OCI-LY1 (cell line): ENCODE measurements at regions not wholly inside any gene's neighbourhood (a gene's known extent, or its start where the extent isn't known, plus 50 kb on each side); places are given as distances from the start of the nearest gene placed in this dataset.

Experiments used
- H2AFZ ChIP-seq: fragments of 200-600 bp; sonication (generic), shearing (Covaris generic); 2 replicates; pipeline ENCODE4 v1.6.0; 2014; ENCODE audit warnings: antibody characterized with exemption, mild to moderate bottlenecking, low read length
- H3F3A ChIP-seq: fragments of 200-600 bp; sonication (generic), shearing (Covaris generic); 2 replicates; pipeline ENCODE4 v1.6.0; 2014; ENCODE audit warnings: mild to moderate bottlenecking, antibody characterized with exemption, low read length, moderate library complexity; ENCODE audit not compliant: insufficient read depth
- H3K27ac ChIP-seq: fragments of 200-600 bp; sonication (generic); 2 replicates; pipeline ENCODE4 v1.5.1; 2014; ENCODE audit warnings: low read length, mixed run types, mild to moderate bottlenecking, low read depth; ENCODE audit not compliant: poor library complexity, severe bottlenecking
- H3K27me3 ChIP-seq: fragments of 200-600 bp; sonication (generic); 2 replicates; pipeline ENCODE4 v1.6.0; 2014; ENCODE audit warnings: antibody characterized with exemption, mild to moderate bottlenecking, low read length, moderate library complexity; ENCODE audit not compliant: insufficient read depth
- H3K36me3 ChIP-seq: fragments of 200-600 bp; sonication (generic); 2 replicates; pipeline ENCODE4 v1.6.1; 2014; ENCODE audit warnings: mild to moderate bottlenecking, antibody characterized with exemption, low read length, moderate library complexity, mixed read lengths; ENCODE audit not compliant: insufficient read depth
- H3K4me1 ChIP-seq: fragments of 200-600 bp; sonication (generic); 2 replicates; pipeline ENCODE4 v1.5.1; 2014; ENCODE audit warnings: mild to moderate bottlenecking, low read length, moderate library complexity; ENCODE audit not compliant: insufficient read depth, severe bottlenecking
- H3K4me2 ChIP-seq: fragments of 200-600 bp; sonication (generic), shearing (Covaris generic); 2 replicates; pipeline ENCODE4 v1.6.1; 2014; ENCODE audit warnings: low read length
- H3K4me3 ChIP-seq: fragments of 200-600 bp; sonication (generic); 2 replicates; pipeline ENCODE4 v1.5.1; 2014; ENCODE audit warnings: low read length, low read depth, mild to moderate bottlenecking, mixed read lengths; ENCODE audit not compliant: poor library complexity, severe bottlenecking
- H3K79me2 ChIP-seq: fragments of 200-600 bp; shearing (Covaris generic); 2 replicates; pipeline ENCODE4 v1.6.1; 2016; ENCODE audit warnings: mixed run types, low read length, mixed read lengths; ENCODE audit not compliant: insufficient read depth
- H3K9ac ChIP-seq: fragments of 200-600 bp; sonication (generic), shearing (Covaris generic); 2 replicates; pipeline ENCODE4 v1.6.1; 2014; ENCODE audit warnings: mild to moderate bottlenecking, low read length, mixed read lengths
- H3K9me2 ChIP-seq: fragments of 200-600 bp; sonication (generic), shearing (Covaris generic); 2 replicates; pipeline ENCODE4 v1.6.1; 2014; ENCODE audit warnings: low read depth, mild to moderate bottlenecking, low read length, mixed read lengths
- H3K9me3 ChIP-seq: fragments of 200-600 bp; shearing (Covaris generic); 2 replicates; pipeline ENCODE4 v1.6.1; 2014; ENCODE audit warnings: low read length, mixed read lengths
- H4K20me1 ChIP-seq: fragments of 200-600 bp; sonication (generic), shearing (Covaris generic); 2 replicates; pipeline ENCODE4 v1.6.0; 2016; ENCODE audit warnings: mild to moderate bottlenecking, low read length; ENCODE audit not compliant: insufficient read depth
- EZH2 ChIP-seq: fragments of 200-600 bp; sonication (generic), shearing (Covaris generic); IDR thresholded peaks from 2 replicates; pipeline ENCODE4 v1.8.0; 2017; ENCODE audit warnings: borderline replicate concordance, mixed run types, mild to moderate bottlenecking, antibody characterized with exemption, low read length, moderate library complexity, mixed read lengths
- TF ChIP-seq, protein P1 (sequence below): fragments of 200-600 bp; sonication (generic), shearing (Covaris generic); IDR thresholded peaks from 2 replicates; pipeline ENCODE4 v1.5.1; 2017; ENCODE audit warnings: mild to moderate bottlenecking, antibody characterized with exemption, low read length, moderate library complexity, mixed read lengths

GRCh38 chrX:82127228-82128123 is 925.6 kb downstream of the SH3BGRL start:
- Histone ChIP-seq H3K27ac (no peak overlapping the region), H4K20me1 (no peaks in the 10 kb centered on the region), H3K27me3 (no peaks in the 10 kb centered on the region), H3K9me2 (no peaks in the 10 kb centered on the region), H3K9ac (no peak overlapping the region), H3K4me2 (no peak overlapping the region), H3K79me2 (no peaks in the 10 kb centered on the region), H3K9me3 (no peaks in the 10 kb centered on the region), H3K36me3 (no peaks in the 10 kb centered on the region), H2AFZ (no peak overlapping the region), H3K4me3 (no peak overlapping the region), H3K4me1 (no peaks in the 10 kb centered on the region), H3F3A (no peaks in the 10 kb centered on the region)
- TF ChIP-seq EZH2 = no peak
- TF ChIP-seq, protein P1, sequence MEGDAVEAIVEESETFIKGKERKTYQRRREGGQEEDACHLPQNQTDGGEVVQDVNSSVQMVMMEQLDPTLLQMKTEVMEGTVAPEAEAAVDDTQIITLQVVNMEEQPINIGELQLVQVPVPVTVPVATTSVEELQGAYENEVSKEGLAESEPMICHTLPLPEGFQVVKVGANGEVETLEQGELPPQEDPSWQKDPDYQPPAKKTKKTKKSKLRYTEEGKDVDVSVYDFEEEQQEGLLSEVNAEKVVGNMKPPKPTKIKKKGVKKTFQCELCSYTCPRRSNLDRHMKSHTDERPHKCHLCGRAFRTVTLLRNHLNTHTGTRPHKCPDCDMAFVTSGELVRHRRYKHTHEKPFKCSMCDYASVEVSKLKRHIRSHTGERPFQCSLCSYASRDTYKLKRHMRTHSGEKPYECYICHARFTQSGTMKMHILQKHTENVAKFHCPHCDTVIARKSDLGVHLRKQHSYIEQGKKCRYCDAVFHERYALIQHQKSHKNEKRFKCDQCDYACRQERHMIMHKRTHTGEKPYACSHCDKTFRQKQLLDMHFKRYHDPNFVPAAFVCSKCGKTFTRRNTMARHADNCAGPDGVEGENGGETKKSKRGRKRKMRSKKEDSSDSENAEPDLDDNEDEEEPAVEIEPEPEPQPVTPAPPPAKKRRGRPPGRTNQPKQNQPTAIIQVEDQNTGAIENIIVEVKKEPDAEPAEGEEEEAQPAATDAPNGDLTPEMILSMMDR = no peak

DNA sequence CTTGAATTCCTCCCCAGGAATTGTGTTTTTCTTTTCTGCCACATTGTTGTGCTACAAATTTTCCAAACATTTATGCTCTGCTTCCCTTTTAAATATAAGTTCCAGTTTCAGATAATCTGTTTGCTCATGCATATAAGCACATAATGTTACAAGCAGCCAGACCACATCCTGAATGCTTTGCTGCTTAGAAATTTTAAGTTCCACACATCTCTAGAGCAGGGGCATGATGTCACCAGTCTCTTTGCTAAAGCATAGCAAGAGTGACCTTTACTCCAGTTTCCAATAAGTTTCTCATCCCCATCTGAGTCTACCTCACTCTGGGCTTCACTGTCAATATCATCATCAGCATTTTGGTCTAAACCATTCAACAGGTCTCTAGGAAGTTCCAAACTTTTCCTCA is 932.5 kb downstream of the SH3BGRL start:
- H3K79me2 ChIP-seq = no peaks in the 10 kb centered on the region
- H3K9me3 ChIP-seq = no peaks in the 10 kb centered on the region
- TF ChIP-seq EZH2 = no peak
- TF ChIP-seq, protein P1 = no peak
- no peak overlapping the region for H3K27ac ChIP-seq
- H4K20me1 ChIP-seq = no peaks in the 10 kb centered on the region
- H3F3A ChIP-seq = no peaks in the 10 kb centered on the region
- no peaks in the 10 kb centered on the region for H3K27me3 ChIP-seq
- H2AFZ ChIP-seq = no peak overlapping the region
- no peaks in the 10 kb centered on the region for H3K36me3 ChIP-seq
- no peak overlapping the region for H3K4me3 ChIP-seq
- no peaks in the 10 kb centered on the region for H3K9me2 ChIP-seq
- no peak overlapping the region for H3K9ac ChIP-seq
- no peaks in the 10 kb centered on the region for H3K4me1 ChIP-seq
- no peak overlapping the region for H3K4me2 ChIP-seq

DNA sequence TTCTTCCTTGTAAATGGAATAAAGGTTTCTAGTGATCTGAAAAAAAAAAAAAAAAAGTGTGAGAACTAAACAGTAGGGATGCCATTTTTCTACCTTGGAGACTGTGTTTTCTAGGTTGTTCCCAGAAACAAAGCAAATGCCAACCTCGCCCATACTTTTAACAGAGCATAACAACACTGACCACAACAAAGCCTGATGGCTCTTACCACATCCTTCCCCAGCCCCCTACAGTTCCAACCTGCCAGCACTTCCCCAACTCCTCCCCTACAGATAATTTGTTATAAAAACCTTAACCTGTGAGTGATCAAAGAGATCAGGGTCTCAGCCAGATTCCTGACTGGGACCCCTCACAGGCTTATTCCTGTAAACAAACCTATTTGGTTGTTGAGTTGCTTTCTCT is 940.0 kb downstream of the SH3BGRL start:
- TF ChIP-seq, protein P1 = no peak
- TF ChIP-seq EZH2 = no peak
- Histone ChIP-seq H2AFZ (no peak overlapping the region), H3K9ac (no peak overlapping the region), H3K4me2 (no peak overlapping the region), H3K27me3 (no peaks in the 10 kb centered on the region), H3K36me3 (no peaks in the 10 kb centered on the region), H3K4me1 (no peaks in the 10 kb centered on the region), H3F3A (no peaks in the 10 kb centered on the region), H3K9me3 (no peaks in the 10 kb centered on the region), H3K4me3 (no peak overlapping the region), H3K79me2 (no peaks in the 10 kb centered on the region), H3K27ac (no peak overlapping the region), H4K20me1 (no peaks in the 10 kb centered on the region), H3K9me2 (no peaks in the 10 kb centered on the region)
